ENCODE measurements at regions not wholly inside any gene's neighbourhood (a gene's known extent, or its start where the extent isn't known, plus 50 kb on each side); places are given as distances from the start of the nearest gene placed in this dataset.

GRCh38 chr2:196249171-196249570 lies 77.8 kb upstream of the STK17B start:
- no peak for TF ChIP-seq CTCF (IDR thresholded peaks at IDR 0.05 in 2 of 3, conservative IDR thresholded peaks at IDR 0.05 in 1 of 3; ENCODE audit: insufficient read depth in 2 of 3, low read depth in 1 of 3, low read length in 3 of 3)
- no peak for TF ChIP-seq POLR2A (conservative IDR thresholded peaks at IDR 0.05)
- TF ChIP-seq ZNF318 (IDR thresholded peaks at IDR 0.05; ENCODE audit: borderline replicate concordance in 1 of 2, low read depth in 1 of 2) = no peak
- no peak for TF ChIP-seq ZBTB2 (IDR thresholded peaks at IDR 0.05)
- TF ChIP-seq MAZ (CRISPR knock-in tag; conservative IDR thresholded peaks at IDR 0.05 in 1 of 2, IDR thresholded peaks at IDR 0.05 in 1 of 2) = no peak
- TF ChIP-seq CHD4 (IDR thresholded peaks at IDR 0.05; ENCODE audit: insufficient read depth, insufficient replicate concordance, low read depth, low read length, poor library complexity, severe bottlenecking) = no peak
- no peak for TF ChIP-seq ZNF407 (IDR thresholded peaks at IDR 0.05; ENCODE audit: low read depth)
- no peak for TF ChIP-seq TCF3 (CRISPR knock-in tag; IDR thresholded peaks at IDR 0.05)
- no peak for TF ChIP-seq MXI1 (IDR thresholded peaks at IDR 0.05; ENCODE audit: low read depth, low read length)
- no peak for TF ChIP-seq ZNF175 (CRISPR knock-in tag; IDR thresholded peaks at IDR 0.05; ENCODE audit: low read depth)
- no peak for TF ChIP-seq TAF7 (tag; IDR thresholded peaks at IDR 0.05)
- no peak for TF ChIP-seq ZEB2 (IDR thresholded peaks at IDR 0.05)
- no peak for TF ChIP-seq ZNF766 (CRISPR knock-in tag; conservative IDR thresholded peaks at IDR 0.05)
- TF ChIP-seq TGIF2 (CRISPR knock-in tag; IDR thresholded peaks at IDR 0.05) = no peak
